SK-N-SH (cell line): ENCODE measurements at regions not wholly inside any gene's neighbourhood (a gene's known extent, or its start where the extent isn't known, plus 50 kb on each side); places are given as distances from the start of the nearest gene placed in this dataset.

Experiments
- CTCF ChIA-PET: fragments of 300-600, 350-600 bp; formaldehyde crosslinking; extraction: SDS; loops from one replicate; lab custom pipeline; 2021; lab: Yijun Ruan, JAX
- POLR2A ChIA-PET: fragments of 350-600 bp; sonication (Branson Sonifier 250); formaldehyde crosslinking; extraction: SDS; loops from one replicate; lab custom pipeline; 2020; ENCODE audit warnings: antibody characterized with exemption, inconsistent platforms; lab: Yijun Ruan, JAX
- DNase-seq: peaks from one replicate; pipeline ENCODE4 v3.0.0; 2012
- H2AFZ ChIP-seq: fragments of 200-600 bp; sonication (generic); 2 replicates; pipeline ENCODE4 v1.8.1; 2016; ENCODE audit warnings: antibody characterized with exemption, mild to moderate bottlenecking, low read depth
- H3F3A ChIP-seq: fragments of 200-600 bp; sonication (generic); replicated peaks from 2 replicates; pipeline ENCODE3; 2016; ENCODE audit warnings: antibody characterized with exemption, mild to moderate bottlenecking; ENCODE audit not compliant: insufficient read depth
- H3K27ac ChIP-seq, 2 experiments: fragments of 200-500 bp in 1 of 2; fragments of 200-600 bp in 1 of 2; sonication (Bioruptor generic) in 1 of 2; sonication (generic), shearing (Covaris generic) in 1 of 2; 2 replicates each; pipeline versions ENCODE4 v1.5.1 to v1.6.1; 2014 to 2016; ENCODE audit warnings: low read depth in 2 of 2, inconsistent platforms in 1 of 2, low read length in 1 of 2, mild to moderate bottlenecking in 1 of 2, mixed read lengths in 1 of 2
- H3K27me3 ChIP-seq: fragments of 200-600 bp; sonication (generic), shearing (Covaris generic); 2 replicates; pipeline ENCODE4 v1.6.1; 2016; ENCODE audit warnings: mixed run types; ENCODE audit not compliant: insufficient read depth
- H3K36me3 ChIP-seq, 2 experiments: fragments of 200-500 bp in 1 of 2; fragments of 200-600 bp in 1 of 2; sonication (Bioruptor generic) in 1 of 2; sonication (generic) in 1 of 2; replicated peaks in 1 of 2; 2 replicates each; pipeline versions ENCODE3 to v1.5.1; 2014 to 2016; ENCODE audit warnings: low read length in 1 of 2, mild to moderate bottlenecking in 1 of 2; ENCODE audit not compliant: insufficient read depth in 2 of 2, control insufficient read depth in 1 of 2
- H3K4me1 ChIP-seq, 2 experiments: fragments of 200-500 bp in 1 of 2; fragments of 200-600 bp in 1 of 2; sonication (Bioruptor generic) in 1 of 2; sonication (generic), shearing (Covaris generic) in 1 of 2; 2 replicates each; pipeline versions ENCODE4 v1.5.1 to v1.6.1; 2014 to 2016; ENCODE audit warnings: low read depth in 1 of 2, low read length in 1 of 2, mixed run types in 1 of 2; ENCODE audit not compliant: insufficient read depth in 2 of 2, control insufficient read depth in 1 of 2
- H3K4me2 ChIP-seq: fragments of 200-600 bp; sonication (generic), shearing (Covaris generic); 2 replicates; pipeline ENCODE4 v1.6.1; 2017; ENCODE audit warnings: mixed run types
- H3K4me3 ChIP-seq, 2 experiments: fragments of 200-500 bp in 1 of 2; fragments of 200-600 bp in 1 of 2; sonication (Bioruptor generic) in 1 of 2; sonication (generic), shearing (Covaris generic) in 1 of 2; 2 replicates each; pipeline versions ENCODE4 v1.5.1 to v1.8.1; 2014 to 2016; ENCODE audit warnings: low read depth in 2 of 2, inconsistent platforms in 1 of 2, low read length in 1 of 2, mild to moderate bottlenecking in 1 of 2, mixed read lengths in 1 of 2, moderate library complexity in 1 of 2
- H3K79me2 ChIP-seq: fragments of 200-600 bp; sonication (generic); 2 replicates; pipeline ENCODE4 v1.8.1; 2017; ENCODE audit warnings: mild to moderate bottlenecking; ENCODE audit not compliant: insufficient read depth
- H3K9ac ChIP-seq: fragments of 200-600 bp; sonication (generic); 2 replicates; pipeline ENCODE4 v1.6.1; 2017; ENCODE audit warnings: mixed run types
- H3K9me2 ChIP-seq: fragments of 200-600 bp; sonication (generic); 2 replicates; pipeline ENCODE4 v1.6.1; 2017; ENCODE audit warnings: mixed run types
- H3K9me3 ChIP-seq: fragments of 200-600 bp; sonication (generic); 2 replicates; pipeline ENCODE4 v1.6.1; 2017; ENCODE audit warnings: mixed run types, mild to moderate bottlenecking, moderate library complexity
- H4K20me1 ChIP-seq: fragments of 200-600 bp; sonication (generic); 2 replicates; pipeline ENCODE4 v1.6.1; 2017; ENCODE audit warnings: mild to moderate bottlenecking, mixed run types; ENCODE audit not compliant: insufficient read depth
- CHD2 ChIP-seq: fragments of 150-350 bp; IDR thresholded peaks from 2 replicates; pipeline ENCODE4 v1.6.1; 2018; ENCODE audit warnings: low read length; ENCODE audit not compliant: partially characterized antibody
- CTCF ChIP-seq: fragments of 200-600 bp; sonication (generic); IDR thresholded peaks from 2 replicates; pipeline ENCODE4 v1.6.1; 2017; ENCODE audit warnings: antibody characterized with exemption, mild to moderate bottlenecking, moderate library complexity
- EZH2phosphoT487 ChIP-seq: fragments of 200-600 bp; sonication (generic); IDR thresholded peaks from 2 replicates; pipeline ENCODE4 v1.6.1; 2017; ENCODE audit warnings: low read depth, mixed run types, mild to moderate bottlenecking, antibody characterized with exemption, moderate library complexity, borderline replicate concordance
- FOXJ3 ChIP-seq: sonication (generic); formaldehyde crosslinking; IDR thresholded peaks from 2 replicates; pipeline ENCODE4 v1.5.1; 2020; ENCODE audit warnings: mild to moderate bottlenecking, missing genetic modification reagents
- GATA2 ChIP-seq: sonication (generic); formaldehyde crosslinking; IDR thresholded peaks from 2 replicates; pipeline ENCODE4 v1.5.0; 2020; ENCODE audit warnings: mild to moderate bottlenecking, missing genetic modification reagents
- JUND ChIP-seq: IDR thresholded peaks from 2 replicates; pipeline ENCODE4 v1.4.0; 2012
- MAX ChIP-seq: IDR thresholded peaks from 2 replicates; pipeline ENCODE4 v1.4.0; 2012; ENCODE audit warnings: low read depth
- MEF2A ChIP-seq: IDR thresholded peaks from 2 replicates; pipeline ENCODE4 v1.4.0; 2012; ENCODE audit warnings: low read depth, borderline replicate concordance
- NRF1 ChIP-seq: IDR thresholded peaks from 2 replicates; pipeline ENCODE4 v1.6.1; 2012; ENCODE audit warnings: low read depth, mild to moderate bottlenecking, low read length
- PBX3 ChIP-seq: IDR thresholded peaks from 2 replicates; pipeline ENCODE4; 2012
- POLR2AphosphoS5 ChIP-seq: IDR thresholded peaks from 2 replicates; pipeline ENCODE4 v1.6.1; 2012; ENCODE audit warnings: low read depth, low read length
- RAD21 ChIP-seq: IDR thresholded peaks from 2 replicates; pipeline ENCODE4 v1.6.1; 2012; ENCODE audit warnings: mild to moderate bottlenecking, low read length
- REST ChIP-seq: IDR thresholded peaks from 2 replicates; pipeline ENCODE4 v1.6.1; 2012; ENCODE audit warnings: mild to moderate bottlenecking, low read depth, low read length, moderate library complexity
- SIN3A ChIP-seq: IDR thresholded peaks from 2 replicates; pipeline ENCODE4 v1.6.1; 2012; ENCODE audit warnings: low read depth, mild to moderate bottlenecking, low read length, moderate library complexity, borderline replicate concordance
- TCF12 ChIP-seq: IDR thresholded peaks from 2 replicates; pipeline ENCODE4 v1.4.0; 2012
- TEAD4 ChIP-seq: IDR thresholded peaks from 2 replicates; pipeline ENCODE4 v1.4.0; 2012; ENCODE audit warnings: mild to moderate bottlenecking, borderline replicate concordance; ENCODE audit not compliant: insufficient read depth
- USF1 ChIP-seq: IDR thresholded peaks from 2 replicates; pipeline ENCODE4 v1.4.0; 2012; ENCODE audit warnings: low read depth, borderline replicate concordance
- USF2 ChIP-seq: fragments of 150-350 bp; IDR thresholded peaks from 2 replicates; pipeline ENCODE4 v1.6.1; 2017; ENCODE audit warnings: antibody characterized with exemption, low read length, low read depth, borderline replicate concordance
- ZBTB33 ChIP-seq: IDR thresholded peaks from 2 replicates; pipeline ENCODE4 v1.4.0; 2012; ENCODE audit warnings: low read depth, borderline replicate concordance
- WGBS: methylation state at CpG from one replicate; pipeline ENCODE4 v1.1.6; 2017; ENCODE audit warnings: low lambda C conversion rate; 5-methylcytosine and 5-hydroxymethylcytosine counted together

GRCh38 chr6:25118038-25118437 is 161.1 kb upstream of the CARMIL1 start:
- H3K9me3 ChIP-seq = no peaks in the 10 kb centered on the region
- H2AFZ ChIP-seq = no peak overlapping the region
- H3K27ac ChIP-seq = no peak overlapping the region
- peaks cover 0 to 12% of the 10 kb centered on the region in 2 experiments for H3K36me3 ChIP-seq
- no peak overlapping the region for H3K4me2 ChIP-seq
- H3K4me1 ChIP-seq = peaks cover 0 to 13% of the 10 kb centered on the region in 2 experiments; a peak in 3 of 4 replicates
- no peaks in the 10 kb centered on the region for H4K20me1 ChIP-seq
- no peak overlapping the region for H3K9ac ChIP-seq
- no peak for DNase-seq
- whole genome bisulfite sequencing = 70% methylated on average over 3 of the region's 3 CpGs
- H3K27me3 ChIP-seq = no peaks in the 10 kb centered on the region
- TF ChIP-seq SIN3A (no peak), FOXJ3 (no peak), REST (no peak), JUND (no peak), USF1 (no peak), EZH2phosphoT487 (no peak), POLR2AphosphoS5 (no peak), CHD2 (no peak), TEAD4 (no peak), TCF12 (no peak), ZBTB33 (no peak), USF2 (no peak), PBX3 (no peak), RAD21 (no peak), NRF1 (no peak), MAX (no peak), CTCF (no peak), MEF2A (no peak), GATA2 (CRISPR knock-in tag) (no peak)
- ChIA-PET POLR2A (no interaction called here), CTCF (no interaction called here)
- H3K79me2 ChIP-seq = no peaks in the 10 kb centered on the region
- H3F3A ChIP-seq = no peaks in the 10 kb centered on the region
- no peak overlapping the region for H3K4me3 ChIP-seq
- 0 out of 2 replicates have a peak, but pooled peaks cover 2% of the 10 kb centered on the region for H3K9me2 ChIP-seq
